Endothelial cell of umbilical vein (primary cell): ENCODE measurements at regions not wholly inside any gene's neighbourhood (a gene's known extent, or its start where the extent isn't known, plus 50 kb on each side); places are given as distances from the start of the nearest gene placed in this dataset.

Experiments used
- CTCF ChIP-seq, 2 donors: IDR thresholded peaks; 1 replicate in 1 of 2; 2 replicates in 1 of 2; pipeline ENCODE4 v1.5.1; 2011; ENCODE audit warnings: low read length in 2 of 2, mild to moderate bottlenecking in 2 of 2, moderate library complexity in 2 of 2, control low read depth in 1 of 2, inconsistent platforms in 1 of 2, low read depth in 1 of 2; ENCODE audit not compliant: insufficient read depth in 1 of 2; ENCODE audit errors: extremely low read depth in 1 of 2
- EZH2 ChIP-seq: IDR thresholded peaks from 2 replicates; pipeline ENCODE4 v1.6.1; 2012; ENCODE audit warnings: borderline replicate concordance, low read depth, mild to moderate bottlenecking, moderate library complexity, low read length, inconsistent platforms; ENCODE audit not compliant: severe bottlenecking
- GATA2 ChIP-seq: IDR thresholded peaks from 2 replicates; pipeline ENCODE4 v1.7.0; 2011; ENCODE audit warnings: low read depth, mild to moderate bottlenecking, moderate library complexity, mixed read lengths, low read length; ENCODE audit not compliant: insufficient read length, insufficient read depth
- MAX ChIP-seq: IDR thresholded peaks from 2 replicates; pipeline ENCODE4 v1.6.1; 2011; ENCODE audit not compliant: insufficient read depth, insufficient read length

DNA sequence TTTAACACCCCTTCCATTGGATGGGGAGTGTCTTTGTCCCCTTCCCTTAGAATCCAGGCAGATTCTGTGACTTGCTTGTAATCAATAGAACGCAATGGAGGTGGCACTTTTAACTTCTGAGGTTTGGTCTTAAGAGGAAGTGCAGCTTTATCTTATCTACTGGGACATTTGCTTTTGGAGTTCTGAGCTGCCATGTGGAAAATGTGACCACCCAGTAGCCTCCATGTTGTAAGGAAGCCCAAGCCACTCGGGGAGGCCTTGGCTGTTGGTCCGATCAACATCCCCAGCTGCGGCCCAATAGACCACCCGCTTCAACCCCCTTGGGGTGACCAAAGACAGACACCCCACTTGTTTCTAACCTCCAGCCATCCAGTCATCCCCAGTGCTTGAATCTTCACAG, 86.3 kb upstream of the FAM171A1 start:
- no peak for TF ChIP-seq CTCF (IDR thresholded peaks at IDR 0.05; ENCODE audit: extremely low read depth in 1 of 2, insufficient read depth in 1 of 2, low read depth in 1 of 2, low read length in 2 of 2)
- TF ChIP-seq EZH2, result no peak
- TF ChIP-seq MAX, result no peak
- TF ChIP-seq GATA2, result no peak
